T-helper 9 cell (primary cell): ENCODE measurements at regions not wholly inside any gene's neighbourhood (a gene's known extent, or its start where the extent isn't known, plus 50 kb on each side); places are given as distances from the start of the nearest gene placed in this dataset.
A peak's percentile ranks its signal among the peaks of the same experiment; 100 is the strongest.
"Not testable (repeated sequence)": the region's sequence is repeated elsewhere in the genome, so short reads cannot be mapped to it uniquely, and the experiment has no call there.

Experiments used
- DNase-seq: peaks from one replicate; pipeline ENCODE4 v3.0.0-alpha.2; 2020

- DNase-seq, result not testable (repeated sequence)
Observed at GRCh38 chrX:124181515-124181914, 150.9 kb upstream of the TEX13D start.

GRCh38 chrX:124190440-124190839 lies 142.0 kb upstream of the TEX13D start:
- DNase-seq, result no peak

GRCh38 chrX:124194199-124194598 lies 138.3 kb upstream of the TEX13D start:
- no peak for DNase-seq

GRCh38 chrX:124194901-124195300 lies 137.6 kb upstream of the TEX13D start:
- no peak for DNase-seq

GRCh38 chrX:124203311-124203710 lies 129.1 kb upstream of the TEX13D start:
- no peak for DNase-seq

- DNase-seq, result no peak
Observed at GRCh38 chrX:124208660-124209059, 123.8 kb upstream of the TEX13D start.

- DNase-seq, result no peak
Observed at GRCh38 chrX:124209792-124210576, 122.5 kb upstream of the TEX13D start.

- no peak for DNase-seq
Observed at GRCh38 chrX:124211312-124211942, 121.0 kb upstream of the TEX13D start.

- no peak for DNase-seq
Observed at GRCh38 chrX:124212622-124213021, 119.8 kb upstream of the TEX13D start.

- DNase-seq, result no peak
Observed at GRCh38 chrX:124215786-124216185, 116.7 kb upstream of the TEX13D start.

GRCh38 chrX:124216396-124217115 lies 115.9 kb upstream of the TEX13D start:
- no peak for DNase-seq

GRCh38 chrX:124217304-124218251 lies 114.9 kb upstream of the TEX13D start:
- peak; percentile 50 for DNase-seq

- DNase-seq, result no peak
Observed at GRCh38 chrX:124223524-124223923, 108.9 kb upstream of the TEX13D start.

GRCh38 chrX:124224528-124224927 lies 107.9 kb upstream of the TEX13D start:
- no peak for DNase-seq

GRCh38 chrX:124226129-124226528 lies 106.3 kb upstream of the TEX13D start:
- DNase-seq, result no peak

- DNase-seq, result no peak
Observed at GRCh38 chrX:124228849-124229248, 103.6 kb upstream of the TEX13D start.

GRCh38 chrX:124229374-124229773 lies 103.1 kb upstream of the TEX13D start:
- DNase-seq, result no peak

GRCh38 chrX:124230655-124231450 lies 101.6 kb upstream of the TEX13D start:
- DNase-seq, result no peak

GRCh38 chrX:124231451-124231759 lies 101.1 kb upstream of the TEX13D start:
- no peak for DNase-seq

- DNase-seq, result no peak
Observed at GRCh38 chrX:124232523-124233201, 99.8 kb upstream of the TEX13D start.

- DNase-seq, result no peak
Observed at GRCh38 chrX:124234348-124234747, 98.1 kb upstream of the TEX13D start.
